B cell (primary cell): ENCODE measurements at regions not wholly inside any gene's neighbourhood (a gene's known extent, or its start where the extent isn't known, plus 50 kb on each side); places are given as distances from the start of the nearest gene placed in this dataset.

Source experiments
- ATAC-seq: fragments of 200-7000 bp; cut with Tn5 transposase; one replicate; pipeline ENCODE4 v1.10.0; 2021; ENCODE audit warnings: low read depth, mild to moderate bottlenecking, moderate number of reproducible peaks, moderate library complexity
- CTCF ChIA-PET: fragments of 350-600 bp; sonication (Branson Sonifier 250); formaldehyde crosslinking; loops from one replicate; lab custom pipeline; 2021; ENCODE audit warnings: antibody characterized with exemption, inconsistent platforms; lab: Charles Lee
- POLR2A ChIA-PET: fragments of 350-600 bp; sonication (Branson Sonifier 250); formaldehyde crosslinking; loops from one replicate; lab custom pipeline; 2021; ENCODE audit warnings: antibody characterized with exemption; lab: Charles Lee
- DNase-seq: peaks from one replicate; pipeline ENCODE4 v3.0.0; 2013
- H2AFZ ChIP-seq: 2 replicates; pipeline ENCODE4 v1.6.1; 2012; ENCODE audit warnings: mild to moderate bottlenecking, low read depth, low read length; ENCODE audit not compliant: insufficient read depth, poor library complexity, severe bottlenecking
- H3K27ac ChIP-seq, 2 donors: 1 replicate in 1 of 2; 2 replicates in 1 of 2; pipeline ENCODE4 v1.5.1; 2012 to 2013; ENCODE audit warnings: low read length in 2 of 2, mild to moderate bottlenecking in 2 of 2, moderate library complexity in 1 of 2
- H3K27me3 ChIP-seq, 4 experiments: fragments of 200-600 bp in 1 of 4; sonication (generic) in 1 of 4; replicated peaks in 1 of 4; 1 replicate in 2 of 4; 2 replicates in 2 of 4; pipeline versions ENCODE4 v1.6.1 to v1.7.0; 2013 to 2016; ENCODE audit warnings: low read length in 3 of 4, mild to moderate bottlenecking in 2 of 4, mixed read lengths in 1 of 4, moderate library complexity in 1 of 4; ENCODE audit not compliant: insufficient read depth in 4 of 4, control insufficient read depth in 3 of 4; ENCODE audit errors: control extremely low read depth in 1 of 4
- H3K36me3 ChIP-seq, 2 experiments: replicated peaks in 1 of 2; 1 replicate in 1 of 2; 2 replicates in 1 of 2; pipeline versions ENCODE4 v1.6.1 to v1.7.1; 2013; ENCODE audit warnings: low read length in 1 of 2; ENCODE audit not compliant: insufficient read depth in 2 of 2, control insufficient read depth in 1 of 2; ENCODE audit errors: control extremely low read depth in 1 of 2, extremely low read depth in 1 of 2
- H3K4me1 ChIP-seq, 2 donors: fragments of 200-600 bp in 1 of 2; sonication (generic) in 1 of 2; 1 replicate in 1 of 2; 2 replicates in 1 of 2; pipeline versions ENCODE4 v1.5.1 to v1.6.1; 2013 to 2017; ENCODE audit warnings: low read length in 2 of 2; ENCODE audit not compliant: control insufficient read depth in 2 of 2, insufficient read depth in 2 of 2
- H3K4me2 ChIP-seq: replicated peaks from 2 replicates; pipeline ENCODE3; 2012; ENCODE audit warnings: mild to moderate bottlenecking, low read depth, low read length; ENCODE audit not compliant: poor library complexity, severe bottlenecking
- H3K4me3 ChIP-seq, 5 experiments: fragments of 200-600 bp in 1 of 5; sonication (generic) in 1 of 5; 1 replicate in 3 of 5; 2 replicates in 2 of 5; pipeline versions ENCODE4 v1.5.1 to v1.7.0; 2011 to 2016; ENCODE audit warnings: low read length in 4 of 5, mild to moderate bottlenecking in 4 of 5, low read depth in 2 of 5, control low read depth in 1 of 5, moderate library complexity in 1 of 5; ENCODE audit not compliant: insufficient read depth in 1 of 5; ENCODE audit errors: control extremely low read depth in 1 of 5, extremely low read depth in 1 of 5
- H3K79me2 ChIP-seq: fragments of 200-600 bp; sonication (generic); one replicate; pipeline ENCODE4 v1.6.0; 2016; ENCODE audit warnings: low read length; ENCODE audit not compliant: control insufficient read depth, insufficient read depth
- H3K9ac ChIP-seq: fragments of 200-600 bp; sonication (generic); 2 replicates; pipeline ENCODE4 v1.6.1; 2017; ENCODE audit warnings: mild to moderate bottlenecking, low read length, moderate library complexity
- H3K9me3 ChIP-seq, 3 donors: one replicate each; pipeline versions ENCODE4 v1.6.1 to v1.7.1; 2013; ENCODE audit warnings: low read length in 2 of 3; ENCODE audit not compliant: control insufficient read depth in 2 of 3, insufficient read depth in 1 of 3; ENCODE audit errors: control extremely low read depth in 1 of 3
- H4K20me1 ChIP-seq: 2 replicates; pipeline ENCODE4 v1.6.0; 2012; ENCODE audit warnings: mild to moderate bottlenecking, low read length; ENCODE audit not compliant: insufficient read depth, control insufficient read depth, poor library complexity, severe bottlenecking
- H3K27ac Mint-ChIP-seq: one replicate; pipeline ENCODE4 v1.8.0; 2021; ENCODE audit warnings: mixed read lengths
- H3K27me3 Mint-ChIP-seq: one replicate; pipeline ENCODE4 v1.8.0; 2021; ENCODE audit warnings: mixed read lengths
- H3K4me1 Mint-ChIP-seq: one replicate; pipeline ENCODE4 v1.8.0; 2021; ENCODE audit warnings: mixed read lengths
- H3K4me3 Mint-ChIP-seq: one replicate; pipeline ENCODE4 v1.8.0; 2021; ENCODE audit warnings: mixed read lengths
- H3K9me3 Mint-ChIP-seq: one replicate; pipeline ENCODE4 v1.8.0; 2022; ENCODE audit warnings: mixed read lengths; ENCODE audit not compliant: insufficient read depth
- CTCF ChIP-seq: fragments of 200-600 bp; IDR thresholded peaks from one replicate; pipeline ENCODE4 v1.8.0; 2022; ENCODE audit warnings: antibody characterized with exemption, mild to moderate bottlenecking
- EZH2 ChIP-seq: IDR thresholded peaks from 2 replicates; pipeline ENCODE4 v1.6.1; 2012; ENCODE audit warnings: borderline replicate concordance, low read depth, mild to moderate bottlenecking, moderate library complexity, low read length; ENCODE audit not compliant: insufficient read depth, poor library complexity, severe bottlenecking
- WGBS: methylation state at CpG from one replicate; pipeline ENCODE4 v1.1.5; 2013; ENCODE audit warnings: missing lambda C conversion rate; ENCODE audit not compliant: insufficient coverage; 5-methylcytosine and 5-hydroxymethylcytosine counted together
- intact Hi-C: fragments of 100-400 bp; cut with micrococcal nuclease; formaldehyde crosslinking; loops from one replicate; pipeline ENCODE4 v1.10.0; 2022

- no peaks in the 10 kb centered on the region for H3K27me3 Mint-ChIP-seq
- no peak overlapping the region for H2AFZ ChIP-seq
- H3K4me1 Mint-ChIP-seq: no peaks in the 10 kb centered on the region
- peaks cover 3% of the 10 kb centered on the region for H3K9me3 Mint-ChIP-seq
- H3K4me1 ChIP-seq: no peaks in the 10 kb centered on the region
- no peak overlapping the region for H3K4me3 ChIP-seq
- H3K79me2 ChIP-seq: no peaks in the 10 kb centered on the region
- ChIA-PET POLR2A (no interaction called here), CTCF (no interaction called here)
- H3K4me3 Mint-ChIP-seq: no peak overlapping the region
- no peak overlapping the region for H3K4me2 ChIP-seq
- DNase-seq: no peak
- H3K9ac ChIP-seq: no peak overlapping the region
- ATAC-seq: no peak
- TF ChIP-seq EZH2 (no peak), CTCF (no peak)
- WGBS: 42% methylated on average over 2 of the region's 5 CpGs
- no peaks in the 10 kb centered on the region for H4K20me1 ChIP-seq
- no peaks in the 10 kb centered on the region for H3K36me3 ChIP-seq
- H3K27ac ChIP-seq: no peak overlapping the region
- H3K27ac Mint-ChIP-seq: no peak overlapping the region
- H3K27me3 ChIP-seq: no peaks in the 10 kb centered on the region
- intact Hi-C loops: no loop called here
- peaks cover 0 to 30% (median 0%) of the 10 kb centered on the region in 3 donors for H3K9me3 ChIP-seq
Observed at GRCh38 chr7:68509603-68510002, 1088.7 kb upstream of the AUTS2 start.

- WGBS: 80% methylated on average over 8 of the region's 10 CpGs
- CTCF ChIA-PET: no interaction called here
- no peak overlapping the region for H3K27ac Mint-ChIP-seq
- POLR2A ChIA-PET: no interaction called here
- H3K4me1 Mint-ChIP-seq: no peaks in the 10 kb centered on the region
- peaks cover 3% of the 10 kb centered on the region for H3K9me3 Mint-ChIP-seq
- Histone ChIP-seq H3K36me3 (no peaks in the 10 kb centered on the region), H4K20me1 (no peaks in the 10 kb centered on the region), H3K4me3 (no peak overlapping the region), H3K4me2 (no peak overlapping the region), H3K27ac (no peak overlapping the region), H3K9ac (no peak overlapping the region), H3K4me1 (no peaks in the 10 kb centered on the region), H3K27me3 (no peaks in the 10 kb centered on the region), H3K79me2 (no peaks in the 10 kb centered on the region), H3K9me3 (peaks cover 0 to 23% (median 0%) of the 10 kb centered on the region in 3 donors), H2AFZ (no peak overlapping the region)
- DNase-seq (no peak), ATAC-seq (no peak)
- intact Hi-C loops: no loop called here
- no peaks in the 10 kb centered on the region for H3K27me3 Mint-ChIP-seq
- no peak for TF ChIP-seq EZH2
- no peak overlapping the region for H3K4me3 Mint-ChIP-seq
Observed at GRCh38 chr7:68511281-68511680, 1087.0 kb upstream of the AUTS2 start.
